Trophoblast cell (in vitro differentiated cells and primary cell): ENCODE measurements at regions not wholly inside any gene's neighbourhood (a gene's known extent, or its start where the extent isn't known, plus 50 kb on each side); places are given as distances from the start of the nearest gene placed in this dataset.

Experiments used
- DNase-seq, 2 donors: peaks; one replicate each; pipeline ENCODE4 v3.0.0-alpha.2; 2016
- H2AFZ ChIP-seq: 2 replicates; pipeline ENCODE4 v1.6.1; 2013; ENCODE audit warnings: low read length, moderate library complexity, mild to moderate bottlenecking; ENCODE audit not compliant: insufficient read depth, poor library complexity
- H2AK5ac ChIP-seq: 2 replicates; pipeline ENCODE4 v1.6.1; 2013; ENCODE audit warnings: mild to moderate bottlenecking, low read length
- H2BK120ac ChIP-seq: 2 replicates; pipeline ENCODE4 v1.6.1; 2013; ENCODE audit warnings: low read length, mild to moderate bottlenecking, moderate library complexity; ENCODE audit not compliant: insufficient read depth, poor library complexity
- H2BK12ac ChIP-seq: 2 replicates; pipeline ENCODE4 v1.6.1; 2013; ENCODE audit warnings: mild to moderate bottlenecking, low read length, moderate library complexity
- H2BK5ac ChIP-seq: 2 replicates; pipeline ENCODE4 v1.6.1; 2013; ENCODE audit warnings: low read length, low read depth, moderate library complexity, mild to moderate bottlenecking; ENCODE audit not compliant: poor library complexity
- H3K14ac ChIP-seq: 2 replicates; pipeline ENCODE4 v1.6.1; 2013; ENCODE audit warnings: mild to moderate bottlenecking, low read length
- H3K18ac ChIP-seq: 2 replicates; pipeline ENCODE4 v1.6.1; 2013; ENCODE audit warnings: mild to moderate bottlenecking, low read length
- H3K23ac ChIP-seq: 2 replicates; pipeline ENCODE4 v1.6.1; 2013; ENCODE audit warnings: low read length
- H3K27ac ChIP-seq: 2 replicates; pipeline ENCODE4 v1.5.1; 2013; ENCODE audit warnings: low read depth, mild to moderate bottlenecking, inconsistent platforms, low read length, moderate library complexity
- H3K27me3 ChIP-seq: 2 replicates; pipeline ENCODE4 v1.6.1; 2013; ENCODE audit warnings: inconsistent platforms, mild to moderate bottlenecking, low read length, moderate library complexity; ENCODE audit not compliant: insufficient read depth
- H3K36me3 ChIP-seq, 2 experiments: 1 replicate in 1 of 2; 2 replicates in 1 of 2; pipeline ENCODE4 v1.6.1; 2013; ENCODE audit warnings: low read length in 2 of 2, mild to moderate bottlenecking in 2 of 2, moderate library complexity in 1 of 2; ENCODE audit not compliant: insufficient read depth in 2 of 2, control insufficient read depth in 1 of 2
- H3K4ac ChIP-seq: 2 replicates; pipeline ENCODE4 v1.6.1; 2013; ENCODE audit warnings: low read depth, mild to moderate bottlenecking, low read length, moderate library complexity
- H3K4me1 ChIP-seq, 2 experiments: 1 replicate in 1 of 2; 2 replicates in 1 of 2; pipeline ENCODE4 v1.6.1; 2013; ENCODE audit warnings: low read length in 2 of 2, mild to moderate bottlenecking in 2 of 2, moderate library complexity in 1 of 2; ENCODE audit not compliant: insufficient read depth in 2 of 2, control insufficient read depth in 1 of 2
- H3K4me2 ChIP-seq: 2 replicates; pipeline ENCODE4 v1.6.1; 2013; ENCODE audit warnings: inconsistent platforms, mild to moderate bottlenecking, low read length, moderate library complexity
- H3K4me3 ChIP-seq: 2 replicates; pipeline ENCODE4 v1.5.1; 2013; ENCODE audit warnings: mild to moderate bottlenecking, low read depth, low read length, inconsistent platforms
- H3K79me1 ChIP-seq: one replicate; pipeline ENCODE4 v1.6.1; 2013; ENCODE audit warnings: low read length
- H3K79me2 ChIP-seq: 2 replicates; pipeline ENCODE4 v1.6.1; 2013; ENCODE audit warnings: low read length, mild to moderate bottlenecking; ENCODE audit not compliant: control insufficient read depth, insufficient read depth, poor library complexity
- H3K9ac ChIP-seq: 2 replicates; pipeline ENCODE4 v1.6.1; 2013; ENCODE audit warnings: mild to moderate bottlenecking, low read length
- H3K9me3 ChIP-seq: 2 replicates; pipeline ENCODE4 v1.6.1; 2013; ENCODE audit warnings: low read depth, mild to moderate bottlenecking, control low read depth, inconsistent platforms, low read length; ENCODE audit not compliant: insufficient read depth
- H4K12ac ChIP-seq: 2 replicates; pipeline ENCODE4 v1.6.1; 2013; ENCODE audit warnings: low read depth, mild to moderate bottlenecking, low read length, moderate library complexity
- H4K8ac ChIP-seq: 2 replicates; pipeline ENCODE4 v1.6.1; 2013; ENCODE audit warnings: low read depth, mild to moderate bottlenecking, low read length, moderate library complexity
- H4K91ac ChIP-seq: one replicate; pipeline ENCODE4 v1.6.1; 2013; ENCODE audit warnings: low read depth, mild to moderate bottlenecking, low read length, moderate library complexity
- WGBS: extraction: QIAGEN DNeasy Blood & Tissue Kit; methylation state at CpG from one replicate; pipeline ENCODE4 v1.1.7; 2013; ENCODE audit warnings: missing lambda C conversion rate; ENCODE audit not compliant: insufficient read length, insufficient coverage; ENCODE audit errors: extremely low coverage; 5-methylcytosine and 5-hydroxymethylcytosine counted together

DNA sequence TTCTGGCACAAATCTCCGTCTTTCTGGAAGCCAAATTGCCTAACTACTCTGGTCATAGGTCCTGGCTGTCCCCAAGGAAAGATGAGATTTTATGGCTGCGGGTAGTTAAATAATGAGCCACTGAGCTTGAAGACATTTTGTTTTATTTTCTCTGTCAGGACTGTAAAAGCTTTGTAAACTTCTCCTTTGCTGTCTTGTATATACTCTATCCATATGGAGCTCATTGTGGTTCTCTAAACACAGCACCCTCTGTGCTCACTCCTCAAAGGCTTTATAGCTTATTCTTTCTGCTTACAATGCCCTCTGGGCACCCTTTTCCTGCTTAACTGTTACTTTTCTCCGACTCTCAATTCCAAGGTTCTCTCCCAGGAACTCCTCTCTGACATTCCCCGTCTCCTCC is 209.1 kb downstream of the CMPK2 start:
- Histone ChIP-seq H3K4me2 (no peak overlapping the region), H2BK5ac (no peak overlapping the region), H2AK5ac (no peak overlapping the region), H3K36me3 (no peaks in the 10 kb centered on the region), H4K91ac (no peak overlapping the region), H3K4ac (no peak overlapping the region), H3K79me1 (no peaks in the 10 kb centered on the region), H3K27ac (no peak overlapping the region), H2AFZ (no peak overlapping the region), H4K8ac (no peak overlapping the region), H3K79me2 (no peaks in the 10 kb centered on the region), H2BK12ac (no peak overlapping the region), H4K12ac (no peak overlapping the region), H3K18ac (no peak overlapping the region), H3K4me3 (no peak overlapping the region), H3K4me1 (peaks cover 7 to 13% of the 10 kb centered on the region in 2 experiments), H3K14ac (no peak overlapping the region), H3K9me3 (no peaks in the 10 kb centered on the region), H3K27me3 (no peaks in the 10 kb centered on the region), H3K9ac (no peak overlapping the region), H2BK120ac (no peak overlapping the region), H3K23ac (no peak overlapping the region)
- no CpG with 5 or more reads among the region's 4 CpGs for WGBS
- DNase-seq = no peak

GRCh38 chr2:6657136-6657535 is 208.6 kb downstream of the CMPK2 start:
- Histone ChIP-seq H3K36me3 (no peaks in the 10 kb centered on the region), H2BK12ac (no peak overlapping the region), H3K9me3 (no peaks in the 10 kb centered on the region), H3K14ac (no peak overlapping the region), H4K8ac (no peak overlapping the region), H4K91ac (no peak overlapping the region), H3K9ac (no peak overlapping the region), H3K27me3 (no peaks in the 10 kb centered on the region), H3K4ac (no peak overlapping the region), H3K4me1 (peaks cover 7 to 10% of the 10 kb centered on the region in 2 experiments), H3K79me2 (no peaks in the 10 kb centered on the region), H2BK5ac (no peak overlapping the region), H4K12ac (no peak overlapping the region), H2BK120ac (no peak overlapping the region), H3K23ac (no peak overlapping the region), H3K27ac (no peak overlapping the region), H3K79me1 (no peaks in the 10 kb centered on the region), H3K4me3 (no peak overlapping the region), H3K4me2 (no peak overlapping the region), H2AFZ (no peak overlapping the region), H3K18ac (no peak overlapping the region), H2AK5ac (no peak overlapping the region)
- DNase-seq = peak in 1 of 2 donors; percentile 16
- no CpG with 5 or more reads among the region's 5 CpGs for WGBS

GRCh38 chr2:6657855-6658254 is 207.9 kb downstream of the CMPK2 start:
- DNase-seq = no peak
- H2AK5ac ChIP-seq = no peak overlapping the region
- no peaks in the 10 kb centered on the region for H3K36me3 ChIP-seq
- no peak overlapping the region for H3K27ac ChIP-seq
- no peak overlapping the region for H3K14ac ChIP-seq
- no peak overlapping the region for H4K91ac ChIP-seq
- no peak overlapping the region for H2AFZ ChIP-seq
- H3K9ac ChIP-seq = no peak overlapping the region
- H4K8ac ChIP-seq = no peak overlapping the region
- no peak overlapping the region for H2BK12ac ChIP-seq
- H3K4me2 ChIP-seq = no peak overlapping the region
- H2BK5ac ChIP-seq = no peak overlapping the region
- H2BK120ac ChIP-seq = no peak overlapping the region
- no peak overlapping the region for H3K23ac ChIP-seq
- no peaks in the 10 kb centered on the region for H3K27me3 ChIP-seq
- H3K79me2 ChIP-seq = no peaks in the 10 kb centered on the region
- no peak overlapping the region for H3K4me3 ChIP-seq
- H3K18ac ChIP-seq = no peak overlapping the region
- no peaks in the 10 kb centered on the region for H3K9me3 ChIP-seq
- H4K12ac ChIP-seq = no peak overlapping the region
- H3K4me1 ChIP-seq = peaks cover 3 to 8% of the 10 kb centered on the region in 2 experiments
- no peak overlapping the region for H3K4ac ChIP-seq
- no CpG with 5 or more reads among the region's 5 CpGs for WGBS
- no peaks in the 10 kb centered on the region for H3K79me1 ChIP-seq

DNA sequence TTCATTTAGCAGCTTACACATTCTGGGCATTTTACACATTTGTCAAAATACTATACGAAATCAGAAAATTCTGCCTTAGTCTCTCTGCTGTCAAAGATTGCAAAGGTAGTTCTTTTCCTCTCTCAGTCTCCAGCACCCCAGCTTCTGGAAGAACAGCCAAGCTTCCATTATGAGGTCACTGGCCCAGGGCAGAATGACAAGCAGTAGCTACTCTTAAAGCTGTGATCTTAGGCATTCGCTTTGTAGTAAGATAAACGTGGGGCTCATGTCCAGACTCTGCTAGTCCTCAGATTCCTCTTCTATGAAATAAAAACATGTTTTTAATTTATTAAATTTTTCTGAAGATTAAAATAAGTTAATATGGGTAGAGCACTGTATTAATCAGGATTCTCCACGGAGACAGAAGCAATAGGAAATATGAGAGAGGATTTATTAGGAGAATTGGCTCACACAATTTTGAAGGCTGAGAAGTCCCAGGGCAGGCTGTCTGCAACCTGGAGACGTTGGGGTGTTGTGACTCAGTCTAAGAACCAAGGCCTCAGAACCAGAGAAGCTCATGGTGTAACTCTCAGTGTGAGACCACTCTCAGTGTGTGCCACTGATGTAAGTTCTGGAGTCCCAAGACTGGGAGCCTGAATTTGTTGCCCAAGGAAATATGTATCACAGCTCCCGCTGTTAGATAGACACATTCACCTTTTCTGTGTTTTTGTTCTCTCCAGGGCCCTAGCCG is 201.2 kb downstream of the CMPK2 start:
- Histone ChIP-seq H4K12ac (no peak overlapping the region), H3K18ac (no peak overlapping the region), H3K9ac (no peak overlapping the region), H3K4me3 (no peak overlapping the region), H3K14ac (no peak overlapping the region), H3K23ac (no peak overlapping the region), H4K91ac (no peak overlapping the region), H3K79me2 (no peaks in the 10 kb centered on the region), H3K4me1 (no peaks in the 10 kb centered on the region), H3K4me2 (no peak overlapping the region), H2BK12ac (no peak overlapping the region), H3K27ac (no peak overlapping the region), H3K79me1 (no peaks in the 10 kb centered on the region), H2BK120ac (no peak overlapping the region), H3K9me3 (no peaks in the 10 kb centered on the region), H3K27me3 (no peaks in the 10 kb centered on the region), H2BK5ac (no peak overlapping the region), H4K8ac (no peak overlapping the region), H2AFZ (no peak overlapping the region), H3K4ac (no peak overlapping the region), H3K36me3 (no peaks in the 10 kb centered on the region), H2AK5ac (no peak overlapping the region)
- DNase-seq = no peak
- WGBS = no CpG with 5 or more reads among the region's 7 CpGs
